ENCODE measurements at regions not wholly inside any gene's neighbourhood (a gene's known extent, or its start where the extent isn't known, plus 50 kb on each side); places are given as distances from the start of the nearest gene placed in this dataset.
A peak's percentile ranks its signal among the peaks of the same experiment; 100 is the strongest.
"Not testable (repeated sequence)": the region's sequence is repeated elsewhere in the genome, so short reads cannot be mapped to it uniquely, and the experiment has no call there.

DNA sequence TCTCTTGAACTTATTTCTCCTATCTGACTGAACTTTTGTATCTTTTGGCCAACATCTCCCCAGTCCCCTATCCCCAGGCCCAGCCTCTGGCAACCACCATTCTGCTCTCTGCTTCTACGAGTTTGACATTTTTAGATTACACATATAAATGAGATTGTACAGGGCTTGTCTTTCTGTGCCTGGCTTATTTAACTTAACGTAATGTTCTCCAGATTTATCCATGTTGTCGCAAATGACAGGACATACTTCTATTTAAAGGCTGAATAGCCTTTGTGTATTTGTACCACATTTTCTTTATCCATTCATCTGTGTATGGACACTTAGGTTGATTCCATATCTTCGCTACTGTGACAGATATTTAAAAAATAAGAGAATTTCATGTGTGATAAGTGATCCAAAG is 98.6 kb downstream of the LSMEM1 start:
- DNase-seq (ENCODE audit: low read depth): no peak
- TF ChIP-seq, protein P1, sequence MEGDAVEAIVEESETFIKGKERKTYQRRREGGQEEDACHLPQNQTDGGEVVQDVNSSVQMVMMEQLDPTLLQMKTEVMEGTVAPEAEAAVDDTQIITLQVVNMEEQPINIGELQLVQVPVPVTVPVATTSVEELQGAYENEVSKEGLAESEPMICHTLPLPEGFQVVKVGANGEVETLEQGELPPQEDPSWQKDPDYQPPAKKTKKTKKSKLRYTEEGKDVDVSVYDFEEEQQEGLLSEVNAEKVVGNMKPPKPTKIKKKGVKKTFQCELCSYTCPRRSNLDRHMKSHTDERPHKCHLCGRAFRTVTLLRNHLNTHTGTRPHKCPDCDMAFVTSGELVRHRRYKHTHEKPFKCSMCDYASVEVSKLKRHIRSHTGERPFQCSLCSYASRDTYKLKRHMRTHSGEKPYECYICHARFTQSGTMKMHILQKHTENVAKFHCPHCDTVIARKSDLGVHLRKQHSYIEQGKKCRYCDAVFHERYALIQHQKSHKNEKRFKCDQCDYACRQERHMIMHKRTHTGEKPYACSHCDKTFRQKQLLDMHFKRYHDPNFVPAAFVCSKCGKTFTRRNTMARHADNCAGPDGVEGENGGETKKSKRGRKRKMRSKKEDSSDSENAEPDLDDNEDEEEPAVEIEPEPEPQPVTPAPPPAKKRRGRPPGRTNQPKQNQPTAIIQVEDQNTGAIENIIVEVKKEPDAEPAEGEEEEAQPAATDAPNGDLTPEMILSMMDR (IDR thresholded peaks at IDR 0.05; ENCODE audit: low read length, missing control alignments): no peak

DNA sequence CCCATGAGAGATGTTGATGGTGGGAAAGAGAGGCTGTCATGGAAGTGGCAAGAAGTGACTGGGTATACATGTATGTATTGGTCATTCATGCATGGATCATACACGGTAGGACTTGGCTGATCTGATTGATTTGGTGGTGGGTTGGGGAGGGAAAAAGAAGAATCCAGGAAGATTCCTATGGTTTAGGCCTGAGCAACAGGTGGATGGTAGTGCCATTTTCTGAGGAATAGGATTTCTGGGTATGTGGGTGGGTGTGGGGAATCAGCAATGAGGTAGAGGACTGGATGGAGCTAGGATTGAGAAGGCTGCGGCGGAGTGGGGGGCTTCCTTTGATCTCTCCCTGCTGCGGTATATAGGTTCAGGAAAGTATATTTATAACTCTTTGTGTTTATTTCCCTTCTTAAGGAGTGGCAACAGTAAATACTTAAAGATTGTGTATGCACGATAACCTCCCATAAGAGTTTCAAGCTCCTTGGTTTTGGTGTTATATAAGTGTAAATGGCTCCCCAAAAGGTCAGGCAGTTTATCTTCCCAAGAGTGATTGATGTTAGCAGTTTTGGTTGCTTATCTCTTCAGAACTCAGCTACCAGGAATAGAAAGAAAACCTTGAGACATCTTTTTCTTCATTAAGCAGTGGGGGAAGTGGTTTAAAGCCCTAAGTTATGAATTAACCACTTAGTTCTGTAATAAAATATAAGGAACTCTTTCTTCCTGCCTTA is 100.1 kb downstream of the LSMEM1 start:
- TF ChIP-seq, protein P1 (IDR thresholded peaks at IDR 0.05; ENCODE audit: low read length, missing control alignments): no peak
- DNase-seq (ENCODE audit: low read depth): no peak
- H3K4me3 ChIP-seq (replicated peaks; ENCODE audit: low read depth, low read length): no peak overlapping the region

More for the DNA sequence above, 98.6 kb downstream of the LSMEM1 start:
- no peak overlapping the region for H3K4me3 ChIP-seq (replicated peaks; ENCODE audit: low read depth, low read length)

DNA sequence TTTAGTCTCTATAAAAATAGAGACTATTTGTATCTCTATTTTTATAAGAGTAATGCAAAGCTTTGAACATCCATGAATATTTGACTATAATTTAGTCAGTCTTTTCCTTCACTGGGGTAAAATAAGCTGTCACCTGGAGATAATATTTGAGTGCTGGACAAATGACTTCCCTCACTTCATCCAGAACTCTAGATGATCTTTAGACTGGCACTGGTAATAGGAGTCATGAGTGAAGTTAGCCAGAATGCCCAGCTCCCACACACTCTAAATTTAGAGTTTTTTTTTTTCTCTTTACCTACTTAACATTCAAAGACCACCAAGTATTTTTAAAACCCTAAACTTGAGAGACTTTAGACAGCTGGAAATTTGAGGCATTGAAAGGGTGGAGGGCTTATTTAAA is 100.7 kb downstream of the LSMEM1 start:
- DNase-seq (ENCODE audit: low read depth): no peak
- TF ChIP-seq, protein P1 (IDR thresholded peaks at IDR 0.05; ENCODE audit: low read length, missing control alignments): no peak
- H3K4me3 ChIP-seq (replicated peaks; ENCODE audit: low read depth, low read length): no peak overlapping the region

DNA sequence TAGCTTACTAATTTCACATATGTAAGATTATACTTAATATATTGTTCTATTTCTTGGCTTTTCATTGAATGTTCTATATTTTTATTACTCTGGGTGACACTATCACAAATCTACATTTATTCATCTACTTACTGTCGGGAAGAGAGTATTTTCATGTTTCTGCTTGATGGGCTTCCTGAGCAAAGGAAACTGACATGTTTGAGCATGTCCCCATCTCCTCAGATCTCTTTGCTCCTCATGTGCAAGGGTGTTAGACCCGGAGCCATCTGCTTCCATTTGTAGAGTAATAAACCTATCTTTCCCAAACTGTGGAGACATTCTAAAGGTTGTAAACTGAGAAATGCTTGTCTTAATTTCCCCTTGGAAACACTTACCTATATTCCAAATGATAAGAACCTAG is 103.5 kb downstream of the LSMEM1 start:
- TF ChIP-seq, protein P1 (IDR thresholded peaks at IDR 0.05; ENCODE audit: low read length, missing control alignments): no peak
- DNase-seq (ENCODE audit: low read depth): no peak
- H3K4me3 ChIP-seq (replicated peaks; ENCODE audit: low read depth, low read length): no peak overlapping the region

DNA sequence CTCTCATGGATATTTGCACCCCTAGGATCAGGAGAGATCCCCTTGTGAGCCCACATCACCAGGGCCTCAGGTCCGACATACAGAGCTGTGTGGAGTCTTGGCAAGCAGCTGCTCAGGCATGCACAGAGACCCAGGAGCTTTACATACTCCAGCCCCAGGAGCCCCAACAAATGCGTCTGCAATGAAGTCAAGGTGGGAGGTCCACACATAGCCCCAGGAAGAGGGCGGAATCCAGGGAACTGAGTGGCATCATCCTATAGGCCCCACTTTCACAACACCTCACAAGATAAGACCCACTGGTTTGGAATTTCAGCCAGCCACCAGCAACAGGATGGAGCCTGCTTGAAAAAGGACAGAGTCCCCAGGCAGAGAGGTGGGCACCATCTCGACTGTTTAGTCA is 106.7 kb downstream of the LSMEM1 start:
- no peak for DNase-seq (ENCODE audit: low read depth)
- TF ChIP-seq, protein P1 (IDR thresholded peaks at IDR 0.05; ENCODE audit: low read length, missing control alignments): no peak
- no peak overlapping the region for H3K4me3 ChIP-seq (replicated peaks; ENCODE audit: low read depth, low read length)

DNA sequence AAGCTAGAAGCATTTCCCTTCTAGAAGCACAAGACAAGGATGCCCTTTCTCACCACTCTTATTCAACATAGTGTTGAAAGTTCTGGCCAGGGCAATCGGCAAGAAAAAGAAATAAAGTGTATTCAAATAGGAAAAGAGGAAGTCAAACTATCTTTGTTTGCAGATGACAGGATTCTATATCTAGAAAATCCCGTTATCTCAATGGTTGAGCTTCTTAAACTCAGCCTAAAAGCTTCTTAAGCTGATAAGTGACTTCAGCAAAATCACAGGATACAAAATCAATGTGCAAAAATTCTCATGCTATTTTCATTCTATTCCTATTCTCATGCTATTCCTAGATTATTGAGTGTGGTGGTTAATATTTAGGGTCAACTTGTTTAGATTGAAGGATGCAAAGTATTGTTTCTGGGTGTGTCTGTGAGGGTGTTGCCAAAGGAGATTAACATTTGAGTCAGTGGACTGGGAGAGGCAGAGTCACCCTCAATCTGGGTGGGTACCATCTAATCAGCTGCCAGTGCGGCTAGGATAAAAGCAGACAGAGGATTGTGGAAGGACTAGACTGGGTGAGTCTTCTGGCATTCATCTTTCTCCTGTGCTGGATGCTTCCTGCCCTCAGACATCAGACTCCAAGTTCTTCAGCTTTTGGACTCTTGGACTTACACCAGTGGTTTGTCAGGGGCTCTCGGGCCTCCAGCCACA is 111.9 kb downstream of the LSMEM1 start:
- not testable (repeated sequence) for H3K4me3 ChIP-seq (replicated peaks; ENCODE audit: low read depth, low read length); DNase-seq (ENCODE audit: low read depth)

DNA sequence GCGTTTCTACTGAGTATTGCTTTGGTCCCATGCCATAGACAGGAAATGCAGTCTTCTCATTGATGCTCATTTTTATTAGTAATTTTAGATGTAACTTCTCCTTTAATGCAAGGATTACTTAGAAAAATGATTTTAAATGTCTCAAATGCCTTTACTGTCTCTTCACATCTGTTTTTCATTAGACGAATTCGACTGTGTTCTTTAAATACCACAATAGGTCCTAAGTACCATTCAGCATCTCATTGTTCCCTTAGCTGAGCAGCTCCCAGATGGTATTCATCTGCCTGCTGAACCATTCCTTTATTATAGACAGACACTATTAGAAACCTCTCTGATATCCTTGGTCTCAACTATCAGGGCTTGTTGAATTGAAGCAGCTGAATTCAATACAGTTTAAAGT is 113.6 kb downstream of the LSMEM1 start:
- TF ChIP-seq, protein P1 (IDR thresholded peaks at IDR 0.05; ENCODE audit: low read length, missing control alignments): no peak
- H3K4me3 ChIP-seq (replicated peaks; ENCODE audit: low read depth, low read length): no peak overlapping the region
- peak; percentile 56 for DNase-seq (ENCODE audit: low read depth)

Data from fibroblast of pulmonary artery (primary cell).